Hematopoietic multipotent progenitor cell treated with erythropoietin and hydrocortisone succinate and interleukin-3 and kit ligand, for 4 days (in vitro differentiated cells): ENCODE measurements at regions not wholly inside any gene's neighbourhood (a gene's known extent, or its start where the extent isn't known, plus 50 kb on each side); places are given as distances from the start of the nearest gene placed in this dataset.
"Not testable (repeated sequence)": the region's sequence is repeated elsewhere in the genome, so short reads cannot be mapped to it uniquely, and the experiment has no call there.

Experiments used
- DNase-seq: peaks from one replicate; pipeline ENCODE4 v3.0.0-alpha.2; 2015

DNA sequence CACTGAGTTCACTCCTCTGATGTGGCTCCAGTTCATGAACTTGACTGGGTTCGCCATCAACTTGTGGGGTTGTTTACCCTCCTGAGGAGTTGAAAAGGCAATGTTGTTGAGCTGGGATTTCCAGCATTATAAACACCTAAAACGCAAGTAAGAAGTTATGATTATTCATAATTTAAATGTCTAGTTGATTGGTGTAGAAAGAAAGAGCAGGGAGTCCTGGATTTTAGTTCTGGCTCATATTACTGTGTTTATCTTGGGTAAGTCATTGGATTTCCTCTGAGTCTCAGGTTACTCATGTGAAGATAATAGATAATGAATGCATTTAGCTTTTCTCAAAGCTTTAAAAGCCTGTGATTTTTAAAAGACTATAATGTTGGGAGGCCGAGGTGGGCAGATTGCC lies 438.0 kb upstream of the CDH20 start:
- no peak for DNase-seq

DNA sequence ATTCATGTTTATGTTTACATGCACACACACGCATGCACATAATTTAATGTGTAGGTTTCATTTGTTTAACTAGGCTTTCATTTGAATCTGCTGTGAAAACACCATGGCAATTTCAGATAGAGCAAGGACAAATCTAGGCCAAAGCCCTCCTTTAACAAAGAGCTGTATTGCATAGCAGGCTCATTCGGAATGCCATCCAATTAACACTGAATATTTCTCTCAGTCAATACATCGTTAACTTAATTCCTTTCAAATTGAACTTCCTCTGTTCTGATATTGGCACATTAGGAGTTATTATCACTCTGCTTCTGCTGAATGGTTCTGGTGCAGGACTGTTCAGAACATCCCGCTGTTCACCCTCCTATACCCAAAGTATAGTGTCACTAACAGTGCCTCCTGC lies 435.1 kb upstream of the CDH20 start:
- DNase-seq: no peak

DNA sequence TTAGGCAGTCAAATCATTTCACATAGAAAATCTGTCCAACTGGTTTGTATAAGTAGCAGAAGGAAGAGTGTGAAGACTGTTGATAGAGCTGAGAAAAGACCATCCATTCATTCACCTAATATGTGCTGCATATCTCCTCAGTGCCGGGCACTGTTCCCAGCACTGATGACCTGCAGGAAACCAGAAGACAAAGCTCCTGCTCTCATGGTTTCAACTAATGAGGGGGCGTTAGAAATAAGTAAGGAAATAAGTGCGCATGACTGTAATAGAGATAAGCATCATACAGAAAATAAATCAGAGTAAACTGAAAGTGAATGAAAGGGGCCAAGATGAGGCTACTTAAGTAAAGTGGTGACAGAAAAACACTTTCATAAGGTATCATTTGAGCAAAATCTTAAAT lies 427.5 kb upstream of the CDH20 start:
- DNase-seq: no peak

DNA sequence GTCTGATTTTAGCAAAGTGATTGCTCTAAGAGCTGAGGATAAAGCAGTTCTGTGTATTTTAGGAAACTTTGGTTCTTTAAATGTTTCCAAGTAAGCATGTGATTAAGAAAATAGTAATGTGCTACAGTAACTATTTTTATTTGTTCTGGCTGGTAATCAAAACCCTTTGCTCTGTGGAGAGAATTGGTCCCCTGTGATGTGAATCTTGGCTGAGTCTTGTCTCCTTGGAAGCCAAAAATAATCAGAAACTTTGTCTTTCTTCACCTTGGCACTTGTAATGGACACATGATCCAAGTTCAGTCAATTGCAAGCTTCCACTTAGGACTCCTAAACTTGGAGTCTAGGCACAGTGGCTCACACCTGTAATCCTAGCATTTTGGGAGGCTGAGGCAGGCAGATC lies 422.7 kb upstream of the CDH20 start:
- DNase-seq: no peak

DNA sequence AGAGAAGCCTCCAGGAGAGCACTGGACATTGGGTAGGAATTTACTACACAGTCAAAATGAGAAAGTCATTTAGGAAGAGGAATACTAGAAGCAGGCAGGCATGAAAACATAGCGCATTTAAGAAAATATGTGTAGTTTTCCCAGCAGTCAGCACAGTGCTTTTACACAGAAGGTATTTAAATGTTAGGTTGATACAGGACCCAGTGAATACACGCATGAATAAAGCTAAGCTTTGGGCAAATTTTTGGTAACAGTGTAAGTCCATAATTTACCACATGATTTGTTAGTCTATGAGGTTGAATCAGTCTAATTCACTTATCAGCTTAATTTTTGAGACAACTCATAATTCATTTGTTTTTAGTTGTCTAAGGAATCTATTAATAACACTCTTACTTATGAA lies 421.7 kb upstream of the CDH20 start:
- no peak for DNase-seq

DNA sequence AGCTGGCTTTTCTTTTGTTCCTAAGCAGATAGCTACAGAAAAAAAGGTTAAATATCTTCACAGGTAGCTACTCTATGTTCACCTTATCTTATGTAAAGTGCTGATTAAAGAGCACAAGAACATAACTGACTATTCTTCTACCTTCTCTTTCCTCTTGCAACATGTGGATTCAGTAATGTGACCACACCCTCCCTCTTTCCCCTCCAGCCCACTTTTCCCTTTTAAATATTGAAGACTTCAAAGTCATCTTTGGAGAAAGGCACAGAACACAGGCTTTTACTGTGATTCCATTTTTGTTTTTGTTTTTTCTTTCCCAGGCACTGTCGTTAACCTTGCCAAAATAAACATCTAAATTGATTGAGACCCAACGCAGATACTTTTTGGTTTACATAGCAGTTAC lies 418.1 kb upstream of the CDH20 start:
- no peak for DNase-seq

DNA sequence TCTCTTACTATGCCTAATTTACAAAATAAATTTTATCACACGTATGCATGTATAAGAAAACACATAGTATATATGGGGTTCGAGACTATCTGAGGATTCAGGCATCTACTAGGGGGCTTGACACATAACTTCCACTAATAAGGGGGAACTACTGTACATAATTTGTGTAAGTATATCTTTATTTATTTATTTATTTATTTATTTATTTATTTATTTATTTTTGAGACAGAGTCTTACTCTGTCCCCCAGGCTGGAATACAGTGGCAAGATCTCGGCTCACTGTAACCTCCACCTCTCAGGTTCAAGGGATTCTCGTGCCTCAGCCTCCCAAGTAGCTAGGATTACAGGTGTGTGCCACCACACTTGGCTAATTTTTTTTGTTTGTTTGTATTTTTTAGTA lies 414.4 kb upstream of the CDH20 start:
- not testable (repeated sequence) for DNase-seq

DNA sequence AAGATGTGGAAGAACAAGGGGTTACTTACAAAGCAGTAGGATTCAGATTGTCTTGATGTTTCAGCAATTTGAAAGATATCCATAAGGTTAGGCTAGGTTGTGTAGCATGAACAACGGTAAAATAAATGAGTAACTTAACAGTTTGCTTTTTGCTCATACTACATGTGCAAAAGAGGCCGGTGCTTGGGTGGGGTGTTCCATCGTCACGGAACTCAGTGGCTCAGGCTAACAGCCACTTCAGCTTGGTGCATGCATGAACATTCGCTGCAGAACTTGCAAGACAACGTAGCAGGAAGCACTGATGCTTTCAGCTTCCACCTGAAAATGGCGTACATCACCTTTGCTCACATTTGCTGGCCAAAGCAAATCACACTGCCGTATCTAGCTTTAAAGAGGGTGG lies 407.3 kb upstream of the CDH20 start:
- DNase-seq: no peak

DNA sequence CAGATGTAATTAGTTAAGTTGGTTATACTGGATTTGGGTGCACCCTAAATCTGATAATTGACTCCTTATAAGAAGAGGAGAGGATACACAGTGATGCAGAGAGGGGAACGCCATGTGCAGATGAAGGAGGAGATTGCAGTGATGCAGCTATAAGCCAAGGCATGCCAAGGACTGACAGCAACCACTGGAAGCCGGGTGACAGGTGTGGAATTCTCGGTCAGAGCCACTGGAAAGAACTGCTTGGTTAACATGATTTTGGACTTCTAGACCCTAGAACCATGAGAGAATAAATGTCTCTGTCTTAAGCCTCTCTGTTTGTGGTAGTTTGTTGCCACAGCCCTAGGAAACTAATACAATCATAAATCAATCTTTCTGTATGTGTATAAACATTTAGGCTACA lies 403.3 kb upstream of the CDH20 start:
- no peak for DNase-seq

DNA sequence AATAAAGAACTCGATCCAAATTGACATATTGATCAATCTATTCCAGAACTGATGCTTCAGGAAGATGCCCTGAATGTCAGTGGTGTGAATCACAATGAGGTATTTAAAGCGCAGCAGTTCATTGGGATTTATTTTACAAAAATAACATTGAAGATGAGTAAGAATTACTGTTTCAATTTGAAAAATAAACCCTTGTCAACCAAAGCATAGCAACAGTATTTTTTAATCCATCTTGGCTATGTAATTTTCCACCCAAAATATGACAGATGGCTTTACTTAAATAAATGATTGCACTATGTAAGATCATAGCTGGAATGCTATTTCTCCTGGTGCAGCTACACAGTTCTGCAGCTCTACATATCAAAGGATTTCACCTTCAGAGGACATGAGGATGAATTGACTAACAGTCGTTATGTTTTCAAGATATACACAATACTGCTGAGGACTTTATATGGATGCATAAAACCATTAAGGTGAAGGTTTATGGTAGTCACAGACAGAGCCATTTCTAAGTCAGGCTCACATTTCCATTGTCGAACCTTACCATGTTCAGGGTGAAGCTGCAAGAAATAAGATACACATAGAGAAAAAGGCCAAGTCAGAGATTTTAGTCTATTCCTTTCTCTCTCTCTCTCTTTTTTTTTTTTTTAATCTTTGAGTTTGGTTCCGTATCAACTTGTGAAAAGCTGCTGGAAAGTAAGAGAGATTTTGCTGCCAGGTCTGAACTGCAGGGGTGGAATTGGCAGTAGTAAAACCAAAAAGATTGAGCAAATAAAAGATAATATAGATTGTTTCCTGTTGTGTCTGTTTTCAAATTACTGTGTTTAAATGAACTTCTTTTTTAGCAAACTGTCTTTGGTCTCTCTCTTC lies 398.0 kb upstream of the CDH20 start:
- no peak for DNase-seq

DNA sequence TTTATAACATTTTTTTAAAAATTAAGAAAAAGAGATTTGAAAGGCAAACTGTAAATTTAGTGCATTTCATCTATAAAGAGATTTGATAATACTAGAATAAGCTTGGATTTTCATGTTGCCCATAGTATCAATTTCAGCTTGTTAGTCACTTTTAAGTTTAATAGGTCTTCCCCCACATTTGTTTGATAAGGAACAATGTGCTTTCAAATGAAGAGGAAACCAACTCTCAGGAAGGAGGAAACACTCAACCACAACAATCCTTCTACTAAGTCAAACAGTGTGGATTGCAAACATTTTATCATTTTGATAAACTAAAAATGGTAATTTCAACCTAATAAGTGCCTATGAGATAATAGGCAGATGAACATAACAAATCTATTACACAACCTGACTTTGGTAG lies 397.1 kb upstream of the CDH20 start:
- peak; percentile 0 for DNase-seq

DNA sequence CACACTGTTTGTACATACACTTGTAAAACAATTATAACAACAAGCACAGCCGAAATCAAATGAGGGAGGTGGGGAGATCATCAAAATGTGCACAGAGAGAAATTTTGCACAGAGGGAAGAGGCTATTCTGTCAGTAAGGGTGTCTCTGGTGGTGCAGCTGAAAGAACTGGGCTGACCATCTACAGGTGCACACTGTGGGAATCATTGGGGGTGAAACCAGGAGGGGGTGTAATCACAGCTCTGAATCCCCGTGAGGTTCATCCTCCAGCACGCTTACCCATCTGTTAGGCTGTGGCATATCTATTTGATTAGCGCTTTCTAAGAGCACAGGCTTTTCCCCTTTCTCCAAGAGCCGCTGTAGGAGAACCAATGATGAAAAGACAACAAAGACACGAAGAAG lies 389.9 kb upstream of the CDH20 start:
- no peak for DNase-seq

DNA sequence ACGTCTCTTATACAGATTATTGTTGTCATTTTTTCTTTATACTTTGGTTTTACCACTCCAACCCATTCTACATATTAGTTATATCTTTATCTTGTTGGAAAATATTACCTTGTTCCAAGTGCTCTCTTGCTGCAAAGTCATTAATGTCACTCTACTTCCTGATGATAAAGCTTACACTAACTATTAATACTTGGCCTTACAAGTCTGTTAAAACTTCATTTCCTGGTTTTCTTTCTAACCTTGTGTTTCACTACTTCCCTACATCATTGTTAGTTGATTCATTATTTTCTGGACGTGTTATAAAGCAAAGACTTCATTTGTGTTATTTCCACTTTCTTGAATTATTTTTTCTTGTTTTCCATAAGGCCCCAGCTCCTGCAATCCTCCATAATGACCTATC lies 382.6 kb upstream of the CDH20 start:
- no peak for DNase-seq

DNA sequence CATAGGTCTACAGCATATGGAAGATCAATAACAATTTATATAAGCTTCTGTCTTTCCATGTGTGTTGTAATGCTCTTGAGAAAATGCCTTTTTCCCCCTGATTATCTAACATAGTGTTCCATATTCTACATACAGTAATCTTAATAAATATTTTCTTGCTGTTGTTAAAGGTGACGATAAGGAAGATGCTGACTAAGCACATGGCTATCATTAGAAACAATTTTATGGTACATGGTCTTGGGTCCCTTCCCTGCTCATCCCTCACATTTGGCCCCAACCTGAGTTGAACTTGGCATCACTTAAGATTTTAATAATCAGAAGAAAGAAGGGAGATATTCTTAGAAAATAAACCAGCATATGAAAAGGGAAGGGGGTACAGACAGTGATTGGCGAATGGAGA lies 382.1 kb upstream of the CDH20 start:
- DNase-seq: no peak

DNA sequence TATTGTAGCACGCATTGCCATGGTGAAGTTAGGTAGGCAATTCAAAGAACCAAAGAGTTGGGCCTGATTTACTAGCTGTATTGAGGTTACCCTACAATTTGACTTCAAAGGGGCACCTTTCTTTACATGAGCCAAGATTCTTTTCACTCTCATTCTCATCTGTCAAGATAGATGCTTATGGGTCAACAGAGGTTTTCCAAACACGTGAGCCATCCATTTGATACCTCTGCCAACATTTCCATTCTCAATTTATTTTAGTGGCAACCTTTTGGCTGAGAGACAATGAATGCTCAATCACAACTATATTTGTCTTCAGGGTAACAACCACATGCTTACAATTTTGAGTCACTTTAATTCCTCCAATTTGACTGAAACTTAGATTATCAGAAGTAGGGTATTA lies 370.6 kb upstream of the CDH20 start:
- no peak for DNase-seq

DNA sequence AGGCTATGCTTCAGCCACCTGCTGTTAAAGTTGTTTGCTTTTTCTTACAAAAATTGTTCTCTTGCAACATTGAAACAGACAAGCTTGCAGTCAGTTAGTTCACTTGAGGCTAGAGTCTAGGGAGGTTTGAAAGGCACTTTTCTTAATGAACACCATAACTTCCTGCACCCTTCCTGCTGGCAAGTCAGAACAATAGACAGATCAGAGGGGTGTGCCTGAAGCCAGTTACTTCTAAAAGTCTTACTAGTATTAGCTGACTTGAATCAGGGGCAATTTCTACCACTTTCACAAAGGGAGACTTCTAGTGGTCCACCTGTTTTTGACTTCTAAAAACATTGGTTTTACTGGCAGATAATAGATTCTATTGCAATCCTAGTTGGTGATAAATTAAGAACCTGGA lies 367.4 kb upstream of the CDH20 start:
- no peak for DNase-seq

DNA sequence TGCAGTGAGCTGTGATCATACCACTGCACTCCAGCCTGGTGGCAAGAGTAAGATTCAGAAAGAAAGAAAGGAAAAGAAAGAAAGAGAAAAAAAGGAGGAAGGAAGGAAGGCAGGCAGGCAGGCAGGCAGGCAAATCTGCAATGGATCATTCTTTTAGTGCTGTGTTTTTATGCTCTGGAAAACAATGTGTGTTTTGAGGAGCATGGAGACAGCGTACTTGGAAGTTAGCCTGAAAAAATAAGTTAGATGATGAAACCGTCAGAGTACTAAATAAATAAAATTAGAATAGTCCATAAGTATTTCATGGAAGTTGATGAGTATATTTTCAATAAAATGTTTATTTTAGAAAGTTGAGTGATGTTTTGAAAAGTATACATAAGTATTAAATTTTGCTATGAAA lies 366.4 kb upstream of the CDH20 start:
- no peak for DNase-seq

DNA sequence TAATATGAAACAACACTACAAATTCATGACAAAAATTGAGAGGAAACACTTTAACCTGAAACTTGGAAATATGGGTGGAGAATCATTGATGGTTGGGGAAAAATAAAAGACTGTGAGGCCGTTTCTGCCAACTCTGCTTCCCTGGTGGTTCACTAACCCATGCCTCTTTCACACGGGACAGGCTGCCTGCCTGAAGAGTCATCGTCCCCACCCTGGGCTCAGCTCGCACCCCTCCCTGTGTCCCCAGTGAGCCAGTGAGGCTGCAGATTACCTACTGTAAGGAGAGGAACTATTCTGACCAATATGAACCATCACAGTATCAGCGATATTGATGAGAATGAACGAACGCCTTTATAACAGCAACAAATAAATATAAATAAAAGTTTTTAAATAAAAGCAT lies 357.8 kb upstream of the CDH20 start:
- no peak for DNase-seq

DNA sequence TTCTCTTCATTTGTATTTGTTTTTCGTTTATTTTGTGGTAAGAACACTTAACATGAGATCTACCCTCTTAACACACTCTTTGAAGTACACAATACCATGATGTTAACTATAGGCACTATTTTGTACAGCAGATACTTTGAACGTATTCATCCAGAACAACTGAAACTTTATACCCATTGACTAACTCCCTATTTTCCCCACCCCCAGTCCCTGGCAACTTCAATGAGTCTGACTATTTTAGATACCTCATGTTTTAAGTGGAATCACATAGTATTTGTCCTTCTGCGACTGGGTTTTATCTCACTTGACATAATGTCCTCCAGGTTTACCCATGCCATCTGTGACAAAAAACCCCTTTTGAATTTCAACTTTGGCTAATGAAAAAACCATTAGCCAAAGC lies 356.3 kb upstream of the CDH20 start:
- DNase-seq: no peak

DNA sequence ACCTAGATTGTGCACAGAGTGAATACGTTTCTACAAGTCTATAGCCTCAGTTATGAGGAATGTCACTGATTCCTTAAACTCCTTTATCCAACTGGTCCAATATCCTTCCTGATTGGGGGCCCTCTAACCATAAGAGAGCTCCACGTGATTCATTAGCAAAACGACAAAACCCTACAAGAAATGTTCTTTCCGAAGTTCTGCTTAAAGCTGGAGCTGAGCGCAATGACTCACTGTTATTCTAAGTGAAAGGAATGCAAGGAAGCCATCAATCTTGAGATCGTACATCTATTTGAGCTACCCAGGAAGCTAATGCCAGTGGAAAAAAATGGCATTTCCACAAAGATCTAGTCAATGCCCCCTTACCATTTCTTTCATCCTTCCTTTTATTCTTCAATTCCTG lies 354.9 kb upstream of the CDH20 start:
- no peak for DNase-seq

DNA sequence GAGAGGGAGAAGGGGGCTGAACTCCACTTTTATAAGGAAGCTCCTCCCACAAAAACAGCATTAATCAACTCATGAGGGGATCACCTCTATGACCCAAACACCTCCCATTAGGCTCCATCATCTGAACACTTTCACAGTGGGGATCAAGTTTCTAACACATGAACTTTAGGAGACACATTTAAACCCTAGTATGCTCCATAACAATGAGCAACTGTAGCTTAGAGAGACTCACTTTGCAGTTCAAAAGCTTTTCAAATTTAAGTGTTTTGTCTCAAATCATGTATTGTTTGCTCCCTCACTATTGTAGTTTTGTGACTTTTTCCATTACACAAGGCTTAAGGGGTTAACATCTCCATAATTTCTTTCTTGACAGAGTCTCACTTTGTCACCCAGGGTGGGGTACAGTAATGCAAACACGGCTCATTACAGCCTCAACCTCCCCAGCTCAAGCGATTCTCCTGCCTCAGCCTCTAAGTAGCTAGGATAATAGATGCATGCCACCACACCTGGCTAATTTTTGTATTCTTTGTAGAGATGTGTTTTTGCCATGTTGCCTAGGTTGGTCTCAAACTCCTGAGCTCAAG lies 352.7 kb upstream of the CDH20 start:
- no peak for DNase-seq

DNA sequence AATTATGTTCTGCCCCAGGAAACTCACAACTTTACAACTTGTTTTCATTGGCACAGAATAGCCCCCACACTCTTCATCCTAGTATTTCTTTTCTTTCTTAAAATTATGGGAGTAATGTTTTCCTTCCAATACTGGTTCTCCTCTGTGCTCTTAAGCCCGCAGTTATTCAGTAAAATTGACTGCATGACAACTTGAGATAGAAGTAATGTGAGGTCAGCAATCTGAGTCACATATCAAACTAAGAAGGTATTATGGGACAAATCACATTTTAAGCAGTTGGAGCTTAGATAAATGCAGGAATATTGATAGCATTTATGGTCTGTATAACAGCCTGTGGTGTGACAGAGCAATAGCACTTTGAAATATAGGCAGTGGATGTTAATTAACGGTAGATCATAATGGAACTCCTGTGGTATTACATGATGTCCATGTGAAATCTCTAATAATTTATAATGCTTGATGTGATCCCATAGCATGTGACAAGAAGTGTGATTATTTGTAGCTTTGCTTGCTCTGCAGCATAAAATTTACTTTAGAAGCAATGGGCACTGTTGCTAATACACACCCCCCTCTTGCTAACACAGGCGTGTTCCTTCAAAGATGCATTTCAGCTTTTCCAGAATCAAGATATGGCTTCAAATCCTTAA lies 351.4 kb upstream of the CDH20 start:
- no peak for DNase-seq

DNA sequence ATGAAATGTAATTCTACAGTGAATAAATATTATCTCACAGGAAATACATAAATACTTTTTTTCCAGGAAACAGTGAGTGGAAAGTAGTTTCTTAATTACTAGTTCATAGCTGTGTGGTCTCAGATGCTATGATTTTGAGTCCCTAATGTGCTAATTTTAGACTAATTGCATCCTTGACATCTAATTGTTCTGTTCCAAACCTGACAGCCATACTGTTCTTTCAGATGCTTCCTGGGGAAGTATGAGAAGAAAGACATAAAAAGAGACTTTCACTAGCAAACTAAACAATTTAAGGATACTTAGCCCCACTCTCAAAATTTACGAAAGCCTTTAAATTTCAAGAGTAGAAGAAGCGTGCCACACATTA lies 350.9 kb upstream of the CDH20 start:
- DNase-seq: no peak

DNA sequence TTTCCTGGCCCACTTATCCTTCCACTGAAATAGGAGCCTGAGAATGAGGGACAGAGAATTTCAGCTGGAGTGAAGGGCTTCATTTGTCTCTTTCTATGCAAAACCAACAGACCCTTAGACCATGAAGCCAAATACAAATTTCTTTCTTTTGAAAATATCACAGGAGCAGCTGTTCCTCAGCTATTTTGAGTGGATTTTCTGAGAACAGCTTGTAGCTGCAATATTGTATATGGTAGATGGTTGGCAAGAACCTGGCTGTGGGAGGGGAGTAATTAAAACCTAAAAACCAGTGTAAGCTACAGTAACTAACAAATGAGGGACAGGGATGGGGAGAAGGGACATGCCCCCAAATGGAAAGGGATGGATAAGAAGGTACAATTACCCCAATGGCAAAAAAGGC lies 350.3 kb upstream of the CDH20 start:
- no peak for DNase-seq

DNA sequence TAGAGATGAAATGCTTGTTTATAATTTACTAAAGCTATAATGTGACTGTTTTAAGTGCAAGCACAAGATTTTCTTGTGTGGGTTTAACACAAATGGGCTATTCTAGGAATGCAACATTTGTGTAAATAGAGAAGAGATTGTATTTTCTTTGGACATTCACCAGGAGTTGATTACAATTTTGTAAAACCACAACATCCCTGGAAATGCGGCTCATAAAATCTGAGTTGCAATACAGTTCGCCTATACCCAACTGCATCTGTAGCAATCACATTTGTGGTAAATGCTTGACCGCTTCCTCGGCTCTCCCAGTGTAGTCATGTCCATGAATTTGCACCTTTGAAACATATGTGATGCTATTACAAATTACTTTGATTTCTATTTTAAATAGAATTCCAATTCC lies 348.7 kb upstream of the CDH20 start:
- DNase-seq: no peak
